ENCODE measurements at regions not wholly inside any gene's neighbourhood (a gene's known extent, or its start where the extent isn't known, plus 50 kb on each side); places are given as distances from the start of the nearest gene placed in this dataset.
"Not testable (repeated sequence)": the region's sequence is repeated elsewhere in the genome, so short reads cannot be mapped to it uniquely, and the experiment has no call there.

DNA sequence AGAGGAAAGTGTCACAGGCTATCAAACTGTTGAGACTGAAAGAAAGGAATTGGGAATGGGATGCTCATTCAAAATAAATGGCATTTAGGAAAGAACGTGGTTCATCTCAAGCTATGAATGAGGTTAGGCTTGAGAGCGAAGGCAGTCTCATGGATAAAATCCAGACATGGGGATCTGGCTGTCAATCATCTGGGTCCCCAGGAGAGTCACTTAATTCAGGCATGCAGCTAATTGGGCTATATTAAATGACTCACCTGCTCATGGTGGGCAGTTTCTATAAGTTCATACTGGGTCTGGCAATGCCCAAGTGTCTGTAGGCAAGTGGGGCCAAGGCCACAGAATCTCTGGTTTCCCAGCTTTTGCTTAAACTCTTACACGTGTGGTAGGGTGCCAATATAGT, 286.5 kb upstream of the SEMA6A start:
- DNase-seq, result no peak

DNA sequence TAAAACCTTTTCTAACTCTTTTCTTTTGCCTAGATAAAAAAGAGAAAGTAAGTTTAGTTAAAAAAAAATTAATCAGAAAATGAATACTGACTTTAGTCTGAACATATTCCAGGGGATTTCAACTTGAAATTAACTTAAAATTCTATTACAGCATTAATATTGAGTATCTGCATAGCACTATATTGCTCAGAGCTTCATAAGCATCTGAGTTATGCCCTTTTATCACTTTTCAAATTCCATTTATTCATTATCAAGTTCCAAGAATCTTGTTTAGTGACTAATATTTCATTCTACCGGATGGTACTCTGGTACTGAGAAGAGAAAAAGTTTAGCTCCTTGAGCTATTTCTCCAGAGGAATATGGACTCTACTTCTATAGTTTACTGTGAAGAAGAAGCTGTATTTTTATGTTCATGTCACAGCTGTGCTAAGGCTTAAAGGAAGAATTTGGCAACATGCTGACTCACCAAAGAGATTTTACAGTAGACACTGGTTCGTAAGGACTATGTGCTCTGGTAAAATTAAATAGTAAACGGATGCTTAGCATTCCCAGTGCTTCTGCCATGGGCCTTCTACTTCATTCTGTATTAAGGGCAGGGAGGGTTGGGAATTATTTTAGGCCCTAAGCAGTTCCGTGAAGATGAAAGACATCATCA, 285.2 kb upstream of the SEMA6A start:
- no peak for DNase-seq

DNA sequence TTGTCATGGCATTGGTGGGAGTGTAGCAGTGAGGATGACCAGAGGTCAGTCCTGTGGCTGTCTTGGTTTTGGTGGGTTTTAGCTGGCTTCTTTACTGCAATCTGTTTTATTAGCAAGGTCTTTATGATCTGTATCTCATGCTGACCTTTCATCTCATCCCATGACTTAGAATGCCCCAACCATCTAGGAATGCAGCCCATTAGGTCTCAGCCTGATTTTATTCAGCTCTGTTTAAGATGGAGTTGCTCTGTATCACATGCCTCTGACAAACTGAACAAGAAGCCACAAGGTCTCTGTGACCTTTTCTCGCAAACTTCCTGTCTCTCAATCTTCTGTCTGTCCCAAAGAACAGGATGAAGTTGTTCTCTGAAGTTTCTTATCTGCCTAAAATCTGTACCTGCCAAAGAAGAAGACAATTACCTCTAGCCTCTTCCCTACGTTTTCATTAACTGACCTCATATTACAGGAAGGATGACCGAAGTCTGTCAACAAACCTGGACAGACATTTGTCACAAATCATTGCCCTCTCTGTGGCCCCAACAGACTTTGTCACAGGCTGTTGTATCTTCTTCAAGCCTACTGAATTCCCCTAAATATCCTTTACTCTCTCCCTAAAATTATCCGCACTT, 284.2 kb upstream of the SEMA6A start:
- no peak for DNase-seq

DNA sequence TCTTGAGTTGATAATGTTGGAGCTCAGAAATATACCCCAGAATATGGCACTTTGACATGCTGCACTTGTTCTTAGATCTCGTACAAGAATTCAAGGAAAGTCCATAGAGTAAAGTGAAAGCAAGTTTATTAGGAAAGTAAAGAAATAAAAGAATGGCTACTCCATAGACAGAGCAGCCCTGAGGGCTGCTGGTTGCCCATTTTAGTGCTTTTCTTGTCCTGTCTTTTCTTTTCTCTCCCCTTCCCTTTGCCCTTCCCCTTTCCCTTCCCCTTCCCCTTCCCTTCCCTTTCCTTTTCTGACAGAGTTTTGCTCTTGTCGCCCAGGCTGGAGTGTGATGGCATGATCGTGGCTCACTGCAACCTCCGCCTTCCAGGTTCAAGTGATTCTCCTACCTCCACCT, 283.4 kb upstream of the SEMA6A start:
- not testable (repeated sequence) for DNase-seq

DNA sequence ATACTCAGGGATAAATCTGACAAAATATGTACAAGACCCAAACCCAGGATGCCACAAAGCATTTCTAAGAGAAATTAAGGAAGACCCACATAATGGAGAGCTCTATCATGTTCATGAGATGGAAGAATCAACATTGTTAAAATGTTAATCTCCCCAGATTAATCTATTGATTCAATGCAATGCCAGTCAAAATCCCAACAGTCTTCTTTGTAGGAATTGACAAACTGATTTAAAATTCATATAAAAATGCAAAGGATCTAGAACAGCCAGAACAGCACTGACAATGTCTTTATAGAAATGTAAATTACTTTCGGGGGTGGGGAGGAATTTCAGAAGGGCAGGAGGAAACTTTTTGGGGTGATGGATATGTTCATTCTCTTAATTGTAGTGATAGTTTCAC, 281.6 kb upstream of the SEMA6A start:
- no peak for DNase-seq

DNA sequence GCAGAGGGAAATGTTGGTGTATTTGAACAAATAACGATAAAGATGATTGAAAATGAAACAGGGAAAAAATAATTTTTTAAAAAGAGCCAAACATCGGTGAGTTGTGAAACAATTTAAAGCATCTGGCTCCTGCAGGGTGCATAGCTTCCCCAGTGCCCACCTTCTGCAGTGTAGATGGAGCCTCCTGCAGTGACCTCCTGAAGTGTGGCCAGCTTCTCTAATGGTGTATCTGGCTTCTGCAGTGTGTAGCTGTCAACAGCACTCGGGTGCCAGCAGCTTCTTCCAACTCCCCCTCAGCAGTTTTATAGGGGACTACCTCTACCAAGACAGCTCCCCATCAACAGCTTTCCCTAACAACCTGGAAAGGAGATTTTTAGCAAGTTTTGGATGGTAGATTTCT, 279.4 kb upstream of the SEMA6A start:
- DNase-seq, result no peak

DNA sequence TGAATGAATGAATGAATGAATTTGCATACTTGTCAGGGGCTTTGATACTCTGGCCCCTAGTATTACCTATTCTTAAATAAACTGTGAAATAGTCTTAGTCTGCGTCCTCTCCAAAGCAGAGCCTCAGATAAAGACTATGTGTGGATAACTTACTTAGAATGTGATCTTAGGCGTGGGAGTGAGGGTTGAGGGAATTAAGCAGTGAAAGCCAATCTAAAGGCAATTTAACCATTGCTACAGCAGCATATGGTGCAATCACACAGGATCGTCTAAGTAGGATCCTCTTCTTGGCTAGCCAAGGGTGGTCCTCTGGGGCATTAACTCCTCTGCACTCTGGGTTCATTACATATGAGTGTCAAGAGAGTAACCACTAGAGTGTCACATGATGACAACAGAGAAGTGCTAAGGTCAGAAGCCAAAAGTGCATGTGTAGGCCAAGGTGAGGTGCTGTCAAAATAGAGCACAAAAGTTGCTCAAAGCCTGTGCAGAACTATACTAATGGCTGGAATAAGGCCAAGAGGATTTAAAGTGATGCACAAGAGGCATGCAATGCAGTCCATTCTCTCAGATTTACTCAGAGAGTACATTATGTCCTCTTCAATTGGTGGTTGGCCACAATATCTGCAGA, 274.4 kb upstream of the SEMA6A start:
- DNase-seq, result no peak

DNA sequence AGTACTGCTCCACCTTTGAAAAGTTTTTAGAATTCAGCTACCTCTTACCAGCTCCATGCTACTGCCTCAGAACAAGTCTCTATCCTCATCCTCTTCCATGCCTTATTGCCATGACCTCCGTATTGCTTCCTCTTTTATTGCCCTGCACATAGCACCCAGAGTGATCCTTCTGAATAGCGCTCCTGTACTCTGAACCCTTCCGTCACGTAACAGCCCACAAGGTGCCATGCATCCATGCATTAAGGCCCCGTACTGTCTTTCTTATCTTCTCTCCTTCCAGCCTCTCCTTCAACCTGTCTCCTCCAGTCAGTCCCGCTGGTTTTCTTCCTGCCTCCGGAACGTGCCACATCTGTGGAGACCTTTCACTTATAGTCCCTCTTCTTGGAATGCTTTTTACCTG, 273.3 kb upstream of the SEMA6A start:
- DNase-seq, result no peak

DNA sequence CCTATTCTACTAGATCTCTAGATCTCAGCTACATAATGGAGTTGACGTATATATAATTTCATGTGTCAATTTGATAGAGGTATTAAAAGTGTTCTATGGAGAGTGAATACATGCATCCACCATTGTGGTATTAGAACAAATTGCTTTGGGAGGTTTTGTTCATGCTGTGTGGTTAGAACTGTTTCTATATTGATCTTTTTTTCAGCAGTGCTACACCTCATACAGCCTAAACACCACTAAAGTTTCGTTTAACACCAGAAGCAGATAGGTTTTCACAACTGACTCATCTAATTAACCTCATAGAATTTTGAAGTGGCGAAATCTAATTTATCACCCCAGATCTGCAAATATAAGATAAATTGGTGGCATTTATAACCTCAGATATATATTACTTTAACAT, 269.4 kb upstream of the SEMA6A start:
- DNase-seq, result no peak

DNA sequence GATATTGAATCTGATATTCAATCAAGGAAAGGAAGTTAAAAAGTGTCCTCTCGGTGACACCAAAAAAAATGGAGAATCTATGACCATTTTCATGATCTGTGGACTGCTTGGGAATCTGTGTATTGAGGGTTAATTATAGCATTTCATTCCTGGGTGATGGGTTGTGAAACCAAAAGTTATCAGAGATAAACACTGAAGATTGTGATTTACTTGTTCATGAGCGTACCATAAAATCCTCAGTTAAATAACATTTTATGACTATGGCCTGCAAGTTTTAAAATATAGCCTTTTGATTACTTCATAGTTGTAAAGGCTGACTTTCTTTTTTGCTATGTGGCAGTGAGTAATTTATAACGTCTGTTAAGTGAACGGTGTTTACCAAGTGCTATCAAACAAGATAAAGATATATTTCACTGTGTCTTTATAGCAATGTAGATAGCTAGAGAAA, 267.9 kb upstream of the SEMA6A start:
- no peak for DNase-seq

DNA sequence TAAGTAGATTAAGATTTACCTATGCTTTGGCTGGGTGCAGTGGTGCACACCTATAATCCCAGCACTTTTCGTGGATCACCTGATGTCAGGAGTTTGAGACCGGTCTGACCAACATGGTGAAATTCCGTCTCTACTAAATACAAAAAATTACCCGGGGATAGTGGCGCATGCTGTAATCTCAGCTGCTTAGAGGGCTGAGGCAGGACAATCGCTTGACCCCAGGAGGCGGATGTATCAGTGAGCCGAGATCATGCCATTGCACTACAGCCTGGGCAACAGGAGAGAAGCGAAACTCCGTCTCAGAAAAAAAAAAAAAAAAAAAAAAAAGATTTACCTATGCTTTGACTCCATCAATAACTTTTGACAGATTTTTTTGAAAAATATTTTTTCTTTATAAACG, 267.1 kb upstream of the SEMA6A start:
- DNase-seq, result no peak

DNA sequence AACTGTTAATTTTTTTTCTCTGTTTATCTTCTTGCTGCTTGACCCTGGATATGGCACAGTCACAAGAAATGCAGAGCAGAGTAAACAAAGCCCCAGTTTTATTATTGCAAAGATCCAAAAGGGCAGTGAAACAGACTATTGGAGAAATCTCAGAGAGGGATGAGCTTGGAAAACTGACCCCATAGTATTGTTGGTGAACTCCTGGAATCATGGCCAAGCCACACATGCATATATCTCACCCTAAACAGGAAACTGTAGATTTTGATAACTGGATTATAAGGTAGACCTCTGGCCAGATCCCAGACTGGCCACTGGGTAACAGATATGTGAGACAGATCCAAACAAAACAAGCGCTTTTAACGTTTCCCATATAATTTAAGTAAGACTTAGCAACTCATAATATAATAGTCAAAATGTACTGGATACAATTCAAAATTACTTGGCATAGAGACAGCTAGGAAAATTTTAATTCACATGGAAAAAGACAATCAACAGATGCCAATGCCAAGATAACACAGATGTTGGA, 263.5 kb upstream of the SEMA6A start:
- no peak for DNase-seq

DNA sequence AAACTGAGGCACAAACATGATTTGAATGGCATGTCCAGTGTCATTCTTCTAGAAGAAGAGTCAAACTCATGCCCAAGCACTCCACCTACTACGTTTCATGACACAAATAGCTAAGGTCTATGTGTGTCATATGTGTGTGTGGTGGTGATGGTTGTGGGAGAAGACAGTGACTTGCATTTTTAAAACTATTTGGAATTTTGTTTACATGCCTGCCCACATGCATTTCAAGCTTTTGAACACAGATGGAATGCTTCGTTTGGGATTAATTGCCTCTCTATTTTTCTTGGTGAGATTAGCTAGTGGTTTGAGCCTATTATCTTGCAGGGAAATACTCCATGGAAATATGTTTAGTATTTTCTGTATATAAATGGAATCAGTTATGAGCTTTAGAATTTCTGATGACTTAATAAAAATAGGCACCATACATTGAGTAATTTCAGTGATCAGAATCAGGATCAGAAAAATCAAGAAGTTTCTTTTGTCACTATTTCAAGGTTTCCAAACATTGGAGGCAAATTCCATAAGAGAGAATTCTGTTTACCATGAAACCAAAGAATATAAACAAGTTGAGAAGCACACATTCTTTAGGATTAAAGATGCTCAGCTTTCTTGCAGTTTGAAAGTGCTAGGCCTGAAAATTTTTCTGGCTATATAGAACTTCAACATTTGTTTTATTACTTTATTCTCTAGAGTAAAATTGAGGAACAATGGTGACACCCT, 260.3 kb upstream of the SEMA6A start:
- no peak for DNase-seq

DNA sequence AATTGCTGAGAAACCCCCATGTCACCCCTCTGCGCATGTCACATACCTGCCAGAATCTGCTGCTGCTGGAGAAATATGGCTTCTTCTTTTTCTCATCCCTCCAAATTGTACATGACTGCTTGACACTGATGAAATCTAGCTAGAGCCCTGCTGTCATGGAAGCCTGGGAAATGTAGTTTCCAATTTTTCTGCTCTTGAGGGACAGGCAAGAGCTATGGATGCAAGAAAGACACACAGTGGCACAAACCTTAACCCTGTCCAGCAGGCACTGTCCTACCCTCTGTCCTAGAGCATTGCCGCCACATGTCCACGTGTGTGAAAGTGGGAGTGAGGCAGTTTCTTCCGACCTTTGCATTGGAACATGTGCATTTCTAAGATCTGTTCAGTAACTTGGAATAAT, 255.5 kb upstream of the SEMA6A start:
- no peak for DNase-seq

DNA sequence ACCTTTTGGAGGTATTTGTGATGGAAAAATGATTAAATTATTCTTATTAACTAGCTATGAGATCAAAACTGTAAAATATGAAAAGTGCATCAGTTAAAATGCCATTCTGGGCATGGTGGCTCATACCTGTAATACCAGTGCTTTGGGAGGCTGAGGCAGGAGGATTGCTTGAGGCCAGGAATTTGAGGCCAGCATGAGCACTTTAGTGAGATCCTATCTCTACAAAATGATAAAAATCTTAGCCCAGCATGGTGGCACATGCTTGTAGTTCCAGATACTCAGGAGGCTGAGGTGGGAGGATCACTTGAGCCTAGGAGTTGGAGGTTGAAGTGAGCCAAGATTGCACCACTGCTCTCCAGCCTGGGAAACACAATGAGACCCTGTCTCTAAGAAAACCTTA, 252.5 kb upstream of the SEMA6A start:
- no peak for DNase-seq

DNA sequence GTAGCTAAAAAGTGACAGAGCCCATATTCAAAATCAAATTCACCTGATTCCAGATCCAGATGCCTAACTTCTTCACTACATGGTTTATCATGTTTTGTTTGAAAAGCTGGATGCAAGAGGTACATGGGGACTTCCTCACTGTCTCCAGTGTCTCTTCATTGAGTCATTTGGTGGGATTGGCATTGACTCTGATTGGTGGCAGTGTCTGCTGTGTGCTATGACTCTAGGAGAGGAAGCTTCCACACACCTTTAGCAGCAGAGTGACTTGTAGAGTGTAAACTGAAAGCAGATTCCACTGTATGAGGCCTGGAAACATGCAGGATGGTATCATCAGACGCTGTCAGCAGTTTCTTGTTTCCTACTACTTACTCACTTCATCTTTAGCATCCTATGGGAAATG, 250.9 kb upstream of the SEMA6A start:
- no peak for DNase-seq

DNA sequence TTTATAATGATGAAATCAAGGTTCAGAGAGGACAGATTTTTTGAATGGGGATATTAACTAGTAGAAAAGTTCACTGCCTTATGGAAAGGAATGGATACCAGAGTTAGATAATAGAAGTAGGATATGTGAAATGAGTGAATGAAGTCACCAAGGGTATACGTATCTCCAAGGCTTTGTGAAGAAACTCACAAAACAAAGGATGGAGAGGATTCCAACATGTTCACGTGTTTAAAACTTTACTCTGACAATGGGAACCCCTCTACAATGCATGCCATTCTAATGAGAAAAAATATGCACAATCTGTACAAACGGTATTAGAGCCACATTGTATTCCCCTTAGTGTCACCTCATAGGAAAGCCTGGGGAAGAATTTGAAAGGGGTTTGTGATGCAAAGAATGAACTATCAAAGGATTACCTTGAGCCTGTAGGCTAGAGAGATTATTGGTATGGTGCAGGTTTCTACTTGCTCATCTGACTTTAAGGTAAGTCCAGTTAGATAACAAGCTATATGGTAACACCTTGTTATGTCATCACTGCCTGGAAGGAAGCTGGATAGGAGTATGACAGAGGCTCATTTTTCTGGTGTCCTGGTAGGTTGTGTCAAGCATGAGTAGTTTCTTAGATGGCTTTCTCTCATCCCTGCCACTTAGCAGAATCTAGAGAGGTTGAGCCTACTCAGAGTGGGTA, 250.3 kb upstream of the SEMA6A start:
- DNase-seq, result no peak

DNA sequence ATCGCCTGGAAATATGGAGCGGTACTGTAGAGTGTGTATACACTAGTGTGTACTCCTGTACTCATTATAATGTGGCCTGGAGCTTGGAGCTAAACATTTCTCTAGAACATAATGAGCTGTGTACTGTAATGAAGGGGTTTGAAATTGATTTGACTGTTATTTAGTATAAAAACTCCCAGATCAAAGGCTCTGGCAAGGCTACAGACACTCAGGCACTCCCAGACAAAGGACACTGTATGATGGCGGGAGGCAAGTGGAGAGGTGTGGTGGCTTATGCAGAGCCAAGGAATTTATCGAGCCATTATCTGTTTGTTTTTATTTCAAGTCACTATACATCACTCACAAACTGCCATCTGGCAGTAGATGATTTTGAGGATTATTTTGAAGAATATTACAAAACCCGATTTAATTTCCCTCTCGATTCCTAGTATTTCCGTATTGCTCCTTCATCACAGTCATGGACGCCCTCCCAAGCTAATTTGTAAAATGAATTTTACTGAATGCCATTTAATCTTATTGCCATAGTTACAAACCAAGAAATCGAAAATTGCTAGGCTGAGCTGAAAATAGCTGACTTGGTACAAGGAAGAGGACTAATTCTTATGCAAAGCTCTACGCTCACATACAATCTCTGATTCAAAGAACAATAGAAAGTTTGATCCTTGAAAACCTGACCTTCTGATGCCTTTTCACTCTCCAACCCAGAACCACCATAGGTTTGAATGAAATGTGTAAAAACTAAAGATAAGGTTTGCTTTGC, 240.2 kb upstream of the SEMA6A start:
- no peak for DNase-seq

DNA sequence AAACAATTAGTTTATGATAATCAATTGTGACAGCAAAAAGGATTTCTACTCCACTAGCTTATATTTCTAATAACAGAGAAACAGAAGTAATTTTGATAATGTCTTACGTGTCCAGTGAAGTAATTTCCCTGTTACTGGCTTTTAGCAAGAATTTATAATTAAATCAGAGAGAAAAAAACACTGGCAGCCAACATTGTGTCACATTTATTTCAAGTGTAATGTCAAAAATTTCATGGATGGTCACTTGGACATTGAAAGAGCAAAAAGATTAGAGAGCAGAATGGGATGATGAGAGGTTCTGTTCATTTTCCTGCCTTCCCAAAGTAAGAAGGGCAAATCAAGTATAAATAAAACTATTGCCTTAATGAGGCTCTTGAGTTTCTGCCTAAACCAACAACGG, 239.3 kb upstream of the SEMA6A start:
- DNase-seq, result no peak

DNA sequence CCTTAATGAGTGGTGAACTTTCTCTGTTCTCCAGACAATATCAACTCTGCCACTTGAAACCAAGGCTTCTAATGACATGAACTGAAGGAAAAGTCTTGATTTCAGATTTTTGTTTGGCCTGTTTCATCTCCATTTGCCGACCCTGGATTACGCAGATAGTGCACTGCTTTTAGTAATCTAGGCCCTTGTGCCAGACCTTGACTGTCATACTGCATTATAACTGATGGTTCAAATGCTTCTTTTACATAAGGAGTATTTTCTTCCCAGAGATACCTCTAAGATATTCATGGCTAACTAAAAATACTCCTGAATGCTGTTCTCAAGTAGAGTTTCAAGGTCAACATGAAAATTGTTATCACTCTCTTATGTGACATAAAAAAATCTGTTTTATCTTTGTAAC, 238.7 kb upstream of the SEMA6A start:
- no peak for DNase-seq

DNA sequence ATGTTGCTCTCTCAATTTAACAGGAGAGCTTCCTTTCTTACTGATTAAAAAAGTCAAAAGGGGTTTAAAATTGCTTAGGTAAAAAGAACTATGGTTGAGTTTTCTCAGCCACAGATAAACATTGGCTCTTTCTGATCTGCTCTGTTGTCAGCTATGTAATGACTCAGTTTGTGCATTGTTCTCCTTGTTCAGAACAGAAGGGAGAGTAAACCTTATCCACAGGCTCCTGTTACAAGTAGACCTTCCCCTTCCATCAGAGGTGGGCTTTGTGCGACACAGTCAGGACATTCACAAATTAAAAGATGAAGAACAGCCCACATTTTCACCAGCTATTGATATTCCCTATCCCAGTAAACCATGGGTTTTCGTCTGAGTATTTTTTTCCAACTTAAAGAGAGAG, 236.3 kb upstream of the SEMA6A start:
- no peak for DNase-seq

DNA sequence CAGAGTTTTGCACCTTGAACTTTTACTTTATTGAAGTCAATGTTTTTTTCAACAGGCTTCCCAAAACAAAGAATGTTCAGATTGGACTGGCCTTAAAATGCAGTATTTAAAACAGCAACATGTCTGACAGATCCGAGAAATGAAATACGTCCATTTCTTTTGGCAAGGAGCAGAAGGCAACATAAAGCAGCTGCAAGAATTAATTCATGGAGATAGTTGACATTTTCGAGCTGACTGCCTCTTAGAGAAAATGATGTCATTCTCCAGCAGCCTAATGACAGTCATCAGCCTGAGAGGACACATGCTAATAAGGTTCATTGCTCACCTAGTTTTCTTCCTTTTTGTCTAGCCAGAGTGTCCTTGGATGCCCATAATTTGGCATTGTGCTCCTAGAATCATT, 232.2 kb upstream of the SEMA6A start:
- no peak for DNase-seq

All from CD4-positive, alpha-beta T cell treated with Interleukin-21 for 1 hour (primary cell).